ENCODE measurements at regions not wholly inside any gene's neighbourhood (a gene's known extent, or its start where the extent isn't known, plus 50 kb on each side); places are given as distances from the start of the nearest gene placed in this dataset.

- ATAC-seq (ENCODE audit: low read depth) (peak; percentile 42; the same call in 1 of the 3 replicates), DNase-seq (ENCODE audit: low spot score) (no peak)
- Histone ChIP-seq H3K4me1 (ENCODE audit: insufficient read depth, poor library complexity, severe bottlenecking) (peaks cover 9% of the 10 kb centered on the region), H3K9me3 (ENCODE audit: severe bottlenecking) (no peaks in the 10 kb centered on the region), H3K27me3 (ENCODE audit: insufficient read depth, poor library complexity, severe bottlenecking) (no peaks in the 10 kb centered on the region), H3K36me3 (ENCODE audit: low read depth) (no peaks in the 10 kb centered on the region), H3K4me3 (ENCODE audit: severe bottlenecking) (no peak overlapping the region), H3K27ac (ENCODE audit: poor library complexity, severe bottlenecking) (no peak overlapping the region)
- TF ChIP-seq CTCF (IDR thresholded peaks at IDR 0.05; ENCODE audit: poor library complexity, severe bottlenecking) = peak; percentile 42
Measured at GRCh38 chr16:73172241-73172972, 124.5 kb upstream of the ZFHX3 start.

- Histone ChIP-seq H3K27ac (ENCODE audit: poor library complexity, severe bottlenecking) (no peak overlapping the region), H3K4me3 (ENCODE audit: severe bottlenecking) (no peak overlapping the region), H3K27me3 (ENCODE audit: insufficient read depth, poor library complexity, severe bottlenecking) (no peaks in the 10 kb centered on the region), H3K9me3 (ENCODE audit: severe bottlenecking) (no peaks in the 10 kb centered on the region), H3K4me1 (ENCODE audit: insufficient read depth, poor library complexity, severe bottlenecking) (peaks cover 5% of the 10 kb centered on the region), H3K36me3 (ENCODE audit: low read depth) (no peaks in the 10 kb centered on the region)
- TF ChIP-seq CTCF (IDR thresholded peaks at IDR 0.05; ENCODE audit: poor library complexity, severe bottlenecking) = no peak
- DNase-seq (ENCODE audit: low spot score) (no peak), ATAC-seq (ENCODE audit: low read depth) (no peak)
Measured at GRCh38 chr16:73171901-73172240, 123.9 kb upstream of the ZFHX3 start.

GRCh38 chr16:73171380-73171779 lies 123.5 kb upstream of the ZFHX3 start:
- no peaks in the 10 kb centered on the region for H3K27me3 ChIP-seq (ENCODE audit: insufficient read depth, poor library complexity, severe bottlenecking)
- no peaks in the 10 kb centered on the region for H3K9me3 ChIP-seq (ENCODE audit: severe bottlenecking)
- no peak for DNase-seq (ENCODE audit: low spot score)
- no peak for ATAC-seq (ENCODE audit: low read depth)
- TF ChIP-seq CTCF (IDR thresholded peaks at IDR 0.05; ENCODE audit: poor library complexity, severe bottlenecking) = no peak
- peaks cover 4% of the 10 kb centered on the region for H3K4me1 ChIP-seq (ENCODE audit: insufficient read depth, poor library complexity, severe bottlenecking)
- H3K36me3 ChIP-seq (ENCODE audit: low read depth) = no peaks in the 10 kb centered on the region
- no peak overlapping the region for H3K4me3 ChIP-seq (ENCODE audit: severe bottlenecking)
- no peak overlapping the region for H3K27ac ChIP-seq (ENCODE audit: poor library complexity, severe bottlenecking)

- H3K4me3 ChIP-seq (ENCODE audit: severe bottlenecking) = no peak overlapping the region
- DNase-seq (ENCODE audit: low spot score) (no peak), ATAC-seq (ENCODE audit: low read depth) (no peak)
- H3K36me3 ChIP-seq (ENCODE audit: low read depth) = no peaks in the 10 kb centered on the region
- H3K27me3 ChIP-seq (ENCODE audit: insufficient read depth, poor library complexity, severe bottlenecking) = no peaks in the 10 kb centered on the region
- no peak for TF ChIP-seq CTCF (IDR thresholded peaks at IDR 0.05; ENCODE audit: poor library complexity, severe bottlenecking)
- no peaks in the 10 kb centered on the region for H3K9me3 ChIP-seq (ENCODE audit: severe bottlenecking)
- H3K27ac ChIP-seq (ENCODE audit: poor library complexity, severe bottlenecking) = no peak overlapping the region
- peaks cover 4% of the 10 kb centered on the region for H3K4me1 ChIP-seq (ENCODE audit: insufficient read depth, poor library complexity, severe bottlenecking)
Measured at GRCh38 chr16:73170612-73171038, 122.7 kb upstream of the ZFHX3 start.

- H3K27me3 ChIP-seq (ENCODE audit: insufficient read depth, poor library complexity, severe bottlenecking) = no peaks in the 10 kb centered on the region
- no peak for TF ChIP-seq CTCF (IDR thresholded peaks at IDR 0.05; ENCODE audit: poor library complexity, severe bottlenecking)
- no peak overlapping the region for H3K4me3 ChIP-seq (ENCODE audit: severe bottlenecking)
- no peak for DNase-seq (ENCODE audit: low spot score)
- H3K9me3 ChIP-seq (ENCODE audit: severe bottlenecking) = no peaks in the 10 kb centered on the region
- no peaks in the 10 kb centered on the region for H3K36me3 ChIP-seq (ENCODE audit: low read depth)
- H3K4me1 ChIP-seq (ENCODE audit: insufficient read depth, poor library complexity, severe bottlenecking) = no peaks in the 10 kb centered on the region
- no peak for ATAC-seq (ENCODE audit: low read depth)
- no peak overlapping the region for H3K27ac ChIP-seq (ENCODE audit: poor library complexity, severe bottlenecking)
Measured at GRCh38 chr16:73166947-73167550, 119.1 kb upstream of the ZFHX3 start.
